ENCODE measurements at regions not wholly inside any gene's neighbourhood (a gene's known extent, or its start where the extent isn't known, plus 50 kb on each side); places are given as distances from the start of the nearest gene placed in this dataset.

DNA sequence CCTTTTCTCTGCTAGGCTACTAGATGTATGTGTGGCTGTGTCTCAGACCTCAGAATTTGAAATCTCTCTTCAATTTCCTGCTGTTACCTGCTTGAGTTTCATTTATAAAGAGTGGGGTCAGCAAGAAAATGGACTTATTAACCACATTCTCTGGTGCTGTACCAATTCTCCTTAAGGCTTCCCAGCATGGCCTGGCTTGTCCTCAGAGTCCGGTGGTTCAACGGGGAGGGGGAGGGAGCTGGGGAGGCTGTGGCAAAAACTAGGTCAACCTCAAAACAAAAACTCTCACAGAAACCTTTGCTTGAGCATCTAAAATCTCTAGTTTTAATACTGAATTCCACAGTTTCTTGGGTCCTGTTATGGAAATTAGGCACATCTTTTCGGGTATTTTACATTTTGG is 389.1 kb upstream of the COBL start:
- TF ChIP-seq, protein P1, sequence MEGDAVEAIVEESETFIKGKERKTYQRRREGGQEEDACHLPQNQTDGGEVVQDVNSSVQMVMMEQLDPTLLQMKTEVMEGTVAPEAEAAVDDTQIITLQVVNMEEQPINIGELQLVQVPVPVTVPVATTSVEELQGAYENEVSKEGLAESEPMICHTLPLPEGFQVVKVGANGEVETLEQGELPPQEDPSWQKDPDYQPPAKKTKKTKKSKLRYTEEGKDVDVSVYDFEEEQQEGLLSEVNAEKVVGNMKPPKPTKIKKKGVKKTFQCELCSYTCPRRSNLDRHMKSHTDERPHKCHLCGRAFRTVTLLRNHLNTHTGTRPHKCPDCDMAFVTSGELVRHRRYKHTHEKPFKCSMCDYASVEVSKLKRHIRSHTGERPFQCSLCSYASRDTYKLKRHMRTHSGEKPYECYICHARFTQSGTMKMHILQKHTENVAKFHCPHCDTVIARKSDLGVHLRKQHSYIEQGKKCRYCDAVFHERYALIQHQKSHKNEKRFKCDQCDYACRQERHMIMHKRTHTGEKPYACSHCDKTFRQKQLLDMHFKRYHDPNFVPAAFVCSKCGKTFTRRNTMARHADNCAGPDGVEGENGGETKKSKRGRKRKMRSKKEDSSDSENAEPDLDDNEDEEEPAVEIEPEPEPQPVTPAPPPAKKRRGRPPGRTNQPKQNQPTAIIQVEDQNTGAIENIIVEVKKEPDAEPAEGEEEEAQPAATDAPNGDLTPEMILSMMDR (conservative IDR thresholded peaks at IDR 0.05 in 1 of 2, IDR thresholded peaks at IDR 0.05 in 1 of 2; ENCODE audit: extremely low read depth in 1 of 2, insufficient read depth in 1 of 2, low read depth in 1 of 2, low read length in 2 of 2) = no peak
- no peak for TF ChIP-seq EZH2 (IDR thresholded peaks at IDR 0.05; ENCODE audit: borderline replicate concordance, low read length)

Data from mammary epithelial cell (primary cell).